GM12878 (cell line): ENCODE measurements at regions not wholly inside any gene's neighbourhood (a gene's known extent, or its start where the extent isn't known, plus 50 kb on each side); places are given as distances from the start of the nearest gene placed in this dataset.

Experiments used
- ATAC-seq: fragments of 200-7000 bp; cut with Tn5 transposase; 3 replicates; pipeline ENCODE4 v1.9.1; 2020; ENCODE audit warnings: mild to moderate bottlenecking, moderate library complexity
- BruUV-seq: library from RNA; stranded (reverse); fragments of 400-500 nt; replicated peaks from 2 replicates; lab custom pipeline; 2021; lab: Mats Ljungman, UMichigan
- CTCF ChIA-PET: fragments of 300-600 bp; sonication (Branson Sonifier 250); formaldehyde crosslinking; extraction: SDS; loops from one replicate; lab custom pipeline; 2021; ENCODE audit warnings: inconsistent platforms; lab: Yijun Ruan, JAX
- POLR2A ChIA-PET: fragments of 350-600 bp; formaldehyde crosslinking; extraction: SDS; loops from one replicate; lab custom pipeline; 2021; ENCODE audit warnings: inconsistent platforms; lab: Charles Lee
- RAD21 ChIA-PET: fragments of 300-600 bp; sonication (Branson Sonifier 250); formaldehyde crosslinking; loops from one replicate; lab custom pipeline; 2023; ENCODE audit warnings: antibody characterized with exemption; ENCODE audit not compliant: unreplicated experiment; lab: Charles Lee
- SMC1A ChIA-PET: fragments of 300-600 bp; sonication (Branson Sonifier 250); formaldehyde crosslinking; loops from one replicate; lab custom pipeline; 2023; ENCODE audit not compliant: unreplicated experiment, uncharacterized antibody; lab: Charles Lee
- DNase-seq: peaks from one replicate; pipeline ENCODE4 v3.0.0-alpha.2; 2011; ENCODE audit warnings: low read depth, low spot score
- FAIRE-seq: peaks from 3 replicates; lab custom pipeline; 2011; peaks lifted over from hg19 to GRCh38; lab: Jason Lieb, UNC
- H2AFZ ChIP-seq: 2 replicates; pipeline ENCODE4 v1.6.0; 2011; ENCODE audit warnings: low read depth, low read length, control low read depth; ENCODE audit not compliant: control insufficient read depth
- H3K27ac ChIP-seq: 2 replicates; pipeline ENCODE4 v1.5.1; 2011; ENCODE audit warnings: control low read depth; ENCODE audit not compliant: control insufficient read depth, insufficient read depth
- H3K27me3 ChIP-seq, 2 experiments: replicated peaks in 1 of 2; 2 replicates each; pipeline versions ENCODE4 v1.6.0 to v1.6.1; 2011; ENCODE audit warnings: low read length in 1 of 2; ENCODE audit not compliant: control insufficient read depth in 2 of 2, insufficient read depth in 2 of 2
- H3K36me3 ChIP-seq, 2 experiments: 2 replicates each; pipeline ENCODE4 v1.5.1; 2011; ENCODE audit warnings: low read length in 1 of 2; ENCODE audit not compliant: control insufficient read depth in 2 of 2, insufficient read depth in 2 of 2
- H3K4me1 ChIP-seq: 2 replicates; pipeline ENCODE4 v1.6.1; 2011; ENCODE audit warnings: mild to moderate bottlenecking, low read length, moderate library complexity, mixed read lengths; ENCODE audit not compliant: control insufficient read depth, insufficient read depth
- H3K4me2 ChIP-seq: 2 replicates; pipeline ENCODE4 v1.6.0; 2011; ENCODE audit warnings: control low read depth; ENCODE audit not compliant: control insufficient read depth, insufficient read depth
- H3K4me3 ChIP-seq: fragments of 200-600 bp; sonication (generic); 2 replicates; pipeline ENCODE4 v1.5.1; 2016
- H3K79me2 ChIP-seq: 2 replicates; pipeline ENCODE4 v1.6.0; 2011; ENCODE audit warnings: low read length; ENCODE audit not compliant: control insufficient read depth, insufficient read depth
- H3K9ac ChIP-seq: 2 replicates; pipeline ENCODE4 v1.8.0; 2011; ENCODE audit warnings: low read length, control low read depth, mixed read lengths; ENCODE audit not compliant: control insufficient read depth, insufficient read depth
- H3K9me3 ChIP-seq: replicated peaks from 3 replicates; pipeline ENCODE4 v1.5.1; 2011; ENCODE audit warnings: mild to moderate bottlenecking, low read length; ENCODE audit not compliant: control insufficient read depth, insufficient read depth
- H4K20me1 ChIP-seq: 2 replicates; pipeline ENCODE4 v1.6.0; 2011; ENCODE audit not compliant: control insufficient read depth, insufficient read depth
- ATF7 ChIP-seq: fragments of 450-650 bp; IDR thresholded peaks from 2 replicates; pipeline ENCODE4 v1.6.1; 2016; ENCODE audit warnings: low read depth, mild to moderate bottlenecking
- BMI1 ChIP-seq: fragments of 450-650 bp; IDR thresholded peaks from 2 replicates; pipeline ENCODE4 v1.6.1; 2016; ENCODE audit warnings: mild to moderate bottlenecking, moderate library complexity, borderline replicate concordance
- DPF2 ChIP-seq: fragments of 450-650 bp; IDR thresholded peaks from 2 replicates; pipeline ENCODE4 v1.6.1; 2017; ENCODE audit warnings: mild to moderate bottlenecking
- E2F4 ChIP-seq: IDR thresholded peaks from 2 replicates; pipeline ENCODE4 v1.6.1; 2012; ENCODE audit warnings: low read depth, low read length, improper control_type of control experiment
- LARP7 ChIP-seq: fragments of 450-650 bp; IDR thresholded peaks from 2 replicates; pipeline ENCODE4 v1.6.1; 2017; ENCODE audit warnings: mild to moderate bottlenecking
- NR2F1 ChIP-seq: fragments of 450-650 bp; conservative IDR thresholded peaks from 2 replicates; pipeline ENCODE4 v1.6.1; 2017; ENCODE audit warnings: mild to moderate bottlenecking
- RCOR1 ChIP-seq: conservative IDR thresholded peaks from 2 replicates; pipeline ENCODE4 v1.6.1; 2012; ENCODE audit warnings: low read depth, low read length, improper control_type of control experiment
- SREBF2 ChIP-seq: IDR thresholded peaks from 2 replicates; pipeline ENCODE4 v1.6.1; 2012; ENCODE audit warnings: mild to moderate bottlenecking, low read length
- SUZ12 ChIP-seq: fragments of 200-600 bp; sonication (generic); IDR thresholded peaks from one replicate; pipeline ENCODE4 v1.6.1; 2018; ENCODE audit warnings: antibody characterized with exemption, mild to moderate bottlenecking; ENCODE audit not compliant: unreplicated experiment
- ZSCAN29 ChIP-seq: fragments of 450-650 bp; IDR thresholded peaks from 2 replicates; pipeline ENCODE4 v1.6.1; 2017; ENCODE audit warnings: mild to moderate bottlenecking, moderate library complexity
- WGBS: methylation state at CpG from one replicate; pipeline ENCODE4 v1.1.6; 2016; ENCODE audit warnings: low lambda C conversion rate; ENCODE audit not compliant: insufficient replicate concordance, insufficient coverage; ENCODE audit errors: missing lambda C conversion rate; 5-methylcytosine and 5-hydroxymethylcytosine counted together
- in situ Hi-C: fragments of 300-500 bp; cut with MboI; formaldehyde crosslinking; loops from 9 replicates; pipeline ENCODE4 v1.14.3; 2018; ENCODE audit warnings: mixed read lengths
- intact Hi-C: fragments of 100-400 bp; cut with micrococcal nuclease; formaldehyde crosslinking; loops from one replicate; pipeline ENCODE4 v1.14.2; 2022; ENCODE audit not compliant: unreplicated experiment

GRCh38 chr2:175855794-175856453 is 146.1 kb downstream of the LNPK start:
- no peak overlapping the region for H3K9ac ChIP-seq

DNA sequence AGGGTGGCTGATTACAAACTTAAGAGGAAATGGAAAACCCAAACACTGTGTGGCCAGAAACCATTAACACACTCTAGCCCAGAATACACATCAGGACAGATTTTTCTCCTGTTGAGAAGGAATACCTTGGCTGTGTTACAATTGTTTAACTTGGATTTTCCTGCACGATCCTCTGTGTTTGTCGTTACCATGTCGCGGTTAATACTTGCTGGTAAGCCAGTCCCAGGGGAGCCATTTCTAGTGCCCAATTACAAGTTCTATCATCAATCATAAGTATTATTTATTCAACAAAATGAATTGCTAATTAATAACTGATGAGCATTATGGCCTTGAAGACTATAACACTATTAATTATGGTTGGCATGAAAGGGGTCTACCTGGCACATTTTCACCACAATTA is 146.8 kb downstream of the LNPK start:
- no peak overlapping the region for H3K4me3 ChIP-seq
- in situ Hi-C loops = no loop called here
- TF ChIP-seq SREBF2 (no peak), ZSCAN29 (no peak), E2F4 (no peak), NR2F1 (no peak), ATF7 (no peak), RCOR1 (no peak), DPF2 (no peak)
- TF ChIP-seq, all 136 proteins: peak for 0
- BruUV-seq = no TSS peak
- RAD21 ChIA-PET = no interaction called here
- Histone ChIP-seq H3K4me2 (no peak overlapping the region), H4K20me1 (no peaks in the 10 kb centered on the region), H3K79me2 (no peaks in the 10 kb centered on the region), H3K9ac (no peak overlapping the region), H3K4me1 (no peaks in the 10 kb centered on the region), H3K27me3 (no peaks in the 10 kb centered on the region; a peak in 1 of 4 replicates), H2AFZ (no peak overlapping the region), H3K9me3 (no peaks in the 10 kb centered on the region), H3K27ac (no peak overlapping the region), H3K36me3 (no peaks in the 10 kb centered on the region)
- ATAC-seq (no peak), FAIRE-seq (no peak), DNase-seq (no peak)
- 84% methylated on average over 4 of the region's 4 CpGs for WGBS
- CTCF ChIA-PET = interaction anchor here (0.6 to 2.0 kb wide), 3 partner anchors 8 to 231 kb away, joined by 3 to 4 read pairs (median 4); no protein-coding TSS in a partner anchor
- SMC1A ChIA-PET = no interaction called here
- POLR2A ChIA-PET = no interaction called here
- intact Hi-C loops = no loop called here

More at GRCh38 chr2:175855794-175856453, 146.1 kb downstream of the LNPK start:
- TF ChIP-seq BMI1 (no peak), LARP7 (no peak), SUZ12 (no peak)
- intact Hi-C loops (no loop called here), in situ Hi-C loops (no loop called here)
- Histone ChIP-seq H3K27ac (no peak overlapping the region), H2AFZ (no peak overlapping the region), H3K27me3 (no peaks in the 10 kb centered on the region), H3K4me1 (no peaks in the 10 kb centered on the region), H3K9me3 (no peaks in the 10 kb centered on the region), H3K79me2 (no peaks in the 10 kb centered on the region), H3K36me3 (no peaks in the 10 kb centered on the region), H4K20me1 (no peaks in the 10 kb centered on the region), H3K4me3 (no peak overlapping the region), H3K4me2 (no peak overlapping the region)
- 3% methylated on average over 4 of the region's 4 CpGs for WGBS
- DNase-seq (no peak), ATAC-seq (no peak), FAIRE-seq (no peak)
- CTCF ChIA-PET = interaction anchor here (0.6 to 2.0 kb wide), 3 partner anchors 9 to 231 kb away, joined by 3 to 4 read pairs (median 4); no protein-coding TSS in a partner anchor
- POLR2A ChIA-PET = no interaction called here
- BruUV-seq = no TSS peak
- RAD21 ChIA-PET = no interaction called here
- SMC1A ChIA-PET = no interaction called here
